ACC112 (cell line): ENCODE measurements at regions not wholly inside any gene's neighbourhood (a gene's known extent, or its start where the extent isn't known, plus 50 kb on each side); places are given as distances from the start of the nearest gene placed in this dataset.

Experiments
- H2AFZ ChIP-seq: fragments of 200-600 bp; sonication (generic); one replicate; pipeline ENCODE4 v1.6.0; 2017; ENCODE audit warnings: antibody characterized with exemption, low read length; ENCODE audit not compliant: unreplicated experiment
- H3K27ac ChIP-seq: fragments of 200-600 bp; sonication (generic); 2 replicates; pipeline ENCODE4 v1.5.1; 2014; ENCODE audit warnings: low read depth, mild to moderate bottlenecking, antibody characterized with exemption, low read length, moderate library complexity
- H3K27me3 ChIP-seq: fragments of 200-600 bp; sonication (generic); 2 replicates; pipeline ENCODE4 v1.6.1; 2014; ENCODE audit warnings: mild to moderate bottlenecking, antibody characterized with exemption, low read length, moderate library complexity, mixed read lengths; ENCODE audit not compliant: insufficient read depth
- H3K36me3 ChIP-seq: fragments of 200-600 bp; sonication (generic); 2 replicates; pipeline ENCODE4 v1.6.1; 2016; ENCODE audit warnings: mild to moderate bottlenecking, antibody characterized with exemption, low read length, moderate library complexity, mixed read lengths; ENCODE audit not compliant: insufficient read depth
- H3K4me1 ChIP-seq: fragments of 200-600 bp; sonication (generic); one replicate; pipeline ENCODE4 v1.6.1; 2016; ENCODE audit warnings: low read length, mixed read lengths; ENCODE audit not compliant: insufficient read depth, unreplicated experiment, control insufficient read depth
- H3K4me3 ChIP-seq: fragments of 200-600 bp; sonication (generic); 2 replicates; pipeline ENCODE4 v1.5.1; 2014; ENCODE audit warnings: mild to moderate bottlenecking, low read depth, low read length
- H3K79me2 ChIP-seq: fragments of 200-600 bp; sonication (generic); one replicate; pipeline ENCODE4 v1.6.0; 2016; ENCODE audit warnings: low read length; ENCODE audit not compliant: control insufficient read depth, unreplicated experiment, insufficient read depth

GRCh38 chr2:193963472-193964119 is 1693.4 kb upstream of the SLC39A10 start:
- Histone ChIP-seq H3K4me1 (peaks cover 4% of the 10 kb centered on the region), H2AFZ (no peak overlapping the region), H3K36me3 (no peaks in the 10 kb centered on the region), H3K79me2 (no peaks in the 10 kb centered on the region), H3K27me3 (no peaks in the 10 kb centered on the region), H3K27ac (no peak overlapping the region), H3K4me3 (no peak overlapping the region)

- Histone ChIP-seq H3K4me3 (no peak overlapping the region), H3K4me1 (no peaks in the 10 kb centered on the region), H3K27ac (no peak overlapping the region), H3K27me3 (no peaks in the 10 kb centered on the region), H3K79me2 (no peaks in the 10 kb centered on the region), H2AFZ (no peak overlapping the region), H3K36me3 (no peaks in the 10 kb centered on the region)
Observed at GRCh38 chr2:193946806-193947205, 1710.2 kb upstream of the SLC39A10 start.

- no peak overlapping the region for H3K4me3 ChIP-seq
- H3K27me3 ChIP-seq, result no peaks in the 10 kb centered on the region
- H2AFZ ChIP-seq, result no peak overlapping the region
- no peaks in the 10 kb centered on the region for H3K4me1 ChIP-seq
- no peaks in the 10 kb centered on the region for H3K36me3 ChIP-seq
- no peak overlapping the region for H3K27ac ChIP-seq
- H3K79me2 ChIP-seq, result no peaks in the 10 kb centered on the region
Observed at GRCh38 chr2:193943406-193943960, 1713.5 kb upstream of the SLC39A10 start.

- H3K27ac ChIP-seq, result no peak overlapping the region
- H3K4me1 ChIP-seq, result no peaks in the 10 kb centered on the region
- H3K4me3 ChIP-seq, result no peak overlapping the region
- H2AFZ ChIP-seq, result no peak overlapping the region
- no peaks in the 10 kb centered on the region for H3K27me3 ChIP-seq
- no peaks in the 10 kb centered on the region for H3K36me3 ChIP-seq
- no peaks in the 10 kb centered on the region for H3K79me2 ChIP-seq
Observed at GRCh38 chr2:193935114-193935513, 1721.9 kb upstream of the SLC39A10 start.

GRCh38 chr2:193929131-193929530 is 1727.9 kb upstream of the SLC39A10 start:
- Histone ChIP-seq H3K4me3 (no peak overlapping the region), H2AFZ (peak overlapping the region; percentile 75), H3K27ac (no peak overlapping the region), H3K4me1 (no peaks in the 10 kb centered on the region), H3K27me3 (no peaks in the 10 kb centered on the region), H3K79me2 (no peaks in the 10 kb centered on the region), H3K36me3 (no peaks in the 10 kb centered on the region)

- Histone ChIP-seq H3K79me2 (no peaks in the 10 kb centered on the region), H3K4me1 (no peaks in the 10 kb centered on the region), H3K4me3 (no peak overlapping the region), H3K27ac (no peak overlapping the region), H3K27me3 (no peaks in the 10 kb centered on the region), H2AFZ (no peak overlapping the region), H3K36me3 (no peaks in the 10 kb centered on the region)
Observed at GRCh38 chr2:193907561-193907960, 1712.8 kb upstream of the TMEFF2 start.

GRCh38 chr2:193900292-193900691 is 1705.6 kb upstream of the TMEFF2 start:
- Histone ChIP-seq H3K36me3 (no peaks in the 10 kb centered on the region), H3K4me3 (no peak overlapping the region), H2AFZ (no peak overlapping the region)

GRCh38 chr2:193895226-193895625 is 1700.5 kb upstream of the TMEFF2 start:
- Histone ChIP-seq H2AFZ (no peak overlapping the region), H3K27me3 (no peaks in the 10 kb centered on the region), H3K79me2 (no peaks in the 10 kb centered on the region)

More at GRCh38 chr2:193900292-193900691, 1705.6 kb upstream of the TMEFF2 start:
- Histone ChIP-seq H3K4me1 (peaks cover 1% of the 10 kb centered on the region), H3K79me2 (no peaks in the 10 kb centered on the region), H3K27ac (no peak overlapping the region), H3K27me3 (no peaks in the 10 kb centered on the region)

GRCh38 chr2:193894081-193894480 is 1699.3 kb upstream of the TMEFF2 start:
- H3K4me1 ChIP-seq, result peaks cover 5% of the 10 kb centered on the region
- H3K4me3 ChIP-seq, result no peak overlapping the region
- H2AFZ ChIP-seq, result no peak overlapping the region
- H3K79me2 ChIP-seq, result no peaks in the 10 kb centered on the region
- no peaks in the 10 kb centered on the region for H3K27me3 ChIP-seq
- no peak overlapping the region for H3K27ac ChIP-seq
- H3K36me3 ChIP-seq, result no peaks in the 10 kb centered on the region

More at GRCh38 chr2:193895226-193895625, 1700.5 kb upstream of the TMEFF2 start:
- no peaks in the 10 kb centered on the region for H3K36me3 ChIP-seq
- no peak overlapping the region for H3K27ac ChIP-seq
- no peak overlapping the region for H3K4me3 ChIP-seq
- H3K4me1 ChIP-seq, result peaks cover 5% of the 10 kb centered on the region

GRCh38 chr2:193891023-193891422 is 1696.3 kb upstream of the TMEFF2 start:
- H3K79me2 ChIP-seq, result no peaks in the 10 kb centered on the region
- H3K4me1 ChIP-seq, result peaks cover 5% of the 10 kb centered on the region
- H3K27ac ChIP-seq, result no peak overlapping the region
- no peaks in the 10 kb centered on the region for H3K27me3 ChIP-seq
- no peak overlapping the region for H2AFZ ChIP-seq
- H3K4me3 ChIP-seq, result no peak overlapping the region
- H3K36me3 ChIP-seq, result no peaks in the 10 kb centered on the region

- Histone ChIP-seq H3K27me3 (no peaks in the 10 kb centered on the region), H3K36me3 (no peaks in the 10 kb centered on the region), H2AFZ (no peak overlapping the region), H3K79me2 (no peaks in the 10 kb centered on the region), H3K27ac (no peak overlapping the region), H3K4me1 (no peaks in the 10 kb centered on the region), H3K4me3 (no peak overlapping the region)
Observed at GRCh38 chr2:193885419-193885818, 1690.7 kb upstream of the TMEFF2 start.
